ENCODE measurements at regions not wholly inside any gene's neighbourhood (a gene's known extent, or its start where the extent isn't known, plus 50 kb on each side); places are given as distances from the start of the nearest gene placed in this dataset.

GRCh38 chr5:160508780-160509361 lies 87.2 kb downstream of the PTTG1 start:
- peak; percentile 39 to 71 (median 50) for DNase-seq (ENCODE audit: low read depth in 4 of 4, low spot score in 2 of 4)

- no peak for DNase-seq (ENCODE audit: low read depth in 4 of 4, low spot score in 2 of 4)
Measured at GRCh38 chr5:160511280-160511929, 89.8 kb downstream of the PTTG1 start.
